Lung microvascular endothelial cell (primary cell): ENCODE measurements at regions not wholly inside any gene's neighbourhood (a gene's known extent, or its start where the extent isn't known, plus 50 kb on each side); places are given as distances from the start of the nearest gene placed in this dataset.
"Not testable (repeated sequence)": the region's sequence is repeated elsewhere in the genome, so short reads cannot be mapped to it uniquely, and the experiment has no call there.

Experiments used
- DNase-seq, 2 donors: peaks; one replicate each; pipeline versions ENCODE4 v3.0.0 to v3.0.0-alpha.2; 2010; ENCODE audit warnings: low read depth in 2 of 2

- DNase-seq = peak in 1 of 2 donors; percentile 38
These were observed 92.9 kb upstream of the TSPAN2 start for GRCh38 chr1:115182012-115182715.

GRCh38 chr1:115181231-115181630 is 91.9 kb upstream of the TSPAN2 start:
- no peak for DNase-seq

GRCh38 chr1:115179397-115180079 is 90.2 kb upstream of the TSPAN2 start:
- peak; percentile 49 to 81 for DNase-seq

GRCh38 chr1:115176189-115176588 is 86.9 kb upstream of the TSPAN2 start:
- no peak for DNase-seq

- DNase-seq = no peak
These were observed 86.3 kb upstream of the TSPAN2 start for GRCh38 chr1:115175596-115175995.

GRCh38 chr1:115173151-115173550 is 83.8 kb upstream of the TSPAN2 start:
- DNase-seq = no peak

GRCh38 chr1:115172270-115172669 is 83.0 kb upstream of the TSPAN2 start:
- DNase-seq = no peak

GRCh38 chr1:115170961-115171392 is 81.7 kb upstream of the TSPAN2 start:
- DNase-seq = no peak

GRCh38 chr1:115170377-115170776 is 81.1 kb upstream of the TSPAN2 start:
- DNase-seq = no peak

- DNase-seq = no peak
These were observed 78.7 kb upstream of the TSPAN2 start for GRCh38 chr1:115168026-115168425.

- DNase-seq = peak; percentile 55 to 79
These were observed 77.3 kb upstream of the TSPAN2 start for GRCh38 chr1:115166531-115167091.

- DNase-seq = no peak
These were observed 76.5 kb upstream of the TSPAN2 start for GRCh38 chr1:115165776-115166175.

GRCh38 chr1:115164940-115165705 is 75.8 kb upstream of the TSPAN2 start:
- no peak for DNase-seq

- DNase-seq = peak in 1 of 2 donors; percentile 31
These were observed 75.2 kb upstream of the TSPAN2 start for GRCh38 chr1:115164484-115164883.

GRCh38 chr1:115160728-115161127 is 71.4 kb upstream of the TSPAN2 start:
- DNase-seq = no peak

- no peak for DNase-seq
These were observed 70.7 kb upstream of the TSPAN2 start for GRCh38 chr1:115159958-115160357.

- peak in 1 of 2 donors; percentile 57 for DNase-seq
These were observed 68.9 kb upstream of the TSPAN2 start for GRCh38 chr1:115158181-115158580.

- no peak for DNase-seq
These were observed 67.6 kb upstream of the TSPAN2 start for GRCh38 chr1:115156826-115157468.

- no peak for DNase-seq
These were observed 64.8 kb upstream of the TSPAN2 start for GRCh38 chr1:115153966-115154557.

- not testable (repeated sequence) for DNase-seq
These were observed 58.6 kb upstream of the TSPAN2 start for GRCh38 chr1:115147928-115148327.

- no peak for DNase-seq
These were observed 55.9 kb upstream of the TSPAN2 start for GRCh38 chr1:115145226-115145625.
